ENCODE measurements at regions not wholly inside any gene's neighbourhood (a gene's known extent, or its start where the extent isn't known, plus 50 kb on each side); places are given as distances from the start of the nearest gene placed in this dataset.
A peak's percentile ranks its signal among the peaks of the same experiment; 100 is the strongest.

- no peak for DNase-seq (ENCODE audit: low spot score in 2 of 2)
- Histone ChIP-seq H3K9me3 (no peaks in the 10 kb centered on the region), H3K27ac (no peak overlapping the region), H3K4me3 (no peak overlapping the region), H3K27me3 (no peaks in the 10 kb centered on the region), H3K4me1 (no peaks in the 10 kb centered on the region), H3K36me3 (no peaks in the 10 kb centered on the region)
- TF ChIP-seq CTCF (IDR thresholded peaks at IDR 0.05): no peak
- intact Hi-C loops (cut with DNase I): no loop called here
Measured at GRCh38 chr1:42040159-42040558, 113.1 kb upstream of the GUCA2B start.

GRCh38 chr1:42038261-42038660 is 114.9 kb upstream of the GUCA2B start:
- no peak overlapping the region for H3K27ac ChIP-seq
- H3K9me3 ChIP-seq: no peaks in the 10 kb centered on the region
- intact Hi-C loops (cut with DNase I): loop anchor here (2.0 to 10.0 kb wide), 6 partner anchors 297 to 884 kb away; partner anchors contain the start of genes CCDC30, FOXJ3, FOXO6 and YBX1
- no peak overlapping the region for H3K4me3 ChIP-seq
- peaks cover 6 to 7% of the 10 kb centered on the region in 2 donors for H3K4me1 ChIP-seq
- H3K36me3 ChIP-seq: no peaks in the 10 kb centered on the region
- no peak for TF ChIP-seq CTCF (IDR thresholded peaks at IDR 0.05)
- DNase-seq (ENCODE audit: low spot score in 2 of 2): no peak
- no peaks in the 10 kb centered on the region for H3K27me3 ChIP-seq

- H3K27ac ChIP-seq: no peak overlapping the region
- intact Hi-C loops (cut with DNase I): loop anchor here (5.0 to 10.0 kb wide), 5 partner anchors 425 to 885 kb away; partner anchors contain the start of genes CCDC30, FOXO6 and YBX1
- no peaks in the 10 kb centered on the region for H3K27me3 ChIP-seq
- no peaks in the 10 kb centered on the region for H3K36me3 ChIP-seq
- H3K4me1 ChIP-seq: peaks cover 6 to 7% of the 10 kb centered on the region in 2 donors
- DNase-seq (ENCODE audit: low spot score in 2 of 2): no peak
- no peak for TF ChIP-seq CTCF (IDR thresholded peaks at IDR 0.05)
- H3K9me3 ChIP-seq: no peaks in the 10 kb centered on the region
- H3K4me3 ChIP-seq: no peak overlapping the region
Measured at GRCh38 chr1:42037586-42037985, 115.6 kb upstream of the GUCA2B start.

GRCh38 chr1:42037161-42037560 is 116.0 kb upstream of the GUCA2B start:
- Histone ChIP-seq H3K9me3 (no peaks in the 10 kb centered on the region), H3K4me1 (peaks cover 6 to 7% of the 10 kb centered on the region in 2 donors), H3K36me3 (no peaks in the 10 kb centered on the region), H3K27me3 (no peaks in the 10 kb centered on the region), H3K27ac (no peak overlapping the region), H3K4me3 (no peak overlapping the region)
- no peak for DNase-seq (ENCODE audit: low spot score in 2 of 2)
- intact Hi-C loops (cut with DNase I): loop anchor here (5.0 to 10.0 kb wide), 5 partner anchors 425 to 885 kb away; partner anchors contain the start of genes CCDC30, FOXO6 and YBX1
- no peak for TF ChIP-seq CTCF (IDR thresholded peaks at IDR 0.05)

GRCh38 chr1:42035830-42036604 is 117.2 kb upstream of the GUCA2B start:
- no peaks in the 10 kb centered on the region for H3K36me3 ChIP-seq
- TF ChIP-seq CTCF (IDR thresholded peaks at IDR 0.05): no peak
- DNase-seq (ENCODE audit: low spot score in 2 of 2): peak; percentile 81 to 98
- H3K27me3 ChIP-seq: no peaks in the 10 kb centered on the region
- no peaks in the 10 kb centered on the region for H3K9me3 ChIP-seq
- peaks cover 6 to 7% of the 10 kb centered on the region in 2 donors for H3K4me1 ChIP-seq
- intact Hi-C loops (cut with DNase I): loop anchor here (1.0 to 10.0 kb wide), 6 partner anchors 374 to 886 kb away; partner anchors contain the start of genes CCDC30, FOXO6 and YBX1
- peak overlapping the region; percentile 91 to 99 for H3K4me3 ChIP-seq
- H3K27ac ChIP-seq: peak overlapping the region; percentile 31 to 84
